ENCODE measurements at regions not wholly inside any gene's neighbourhood (a gene's known extent, or its start where the extent isn't known, plus 50 kb on each side); places are given as distances from the start of the nearest gene placed in this dataset.

GRCh38 chr2:2871480-2872308, 505.9 kb downstream of the EIPR1 start:
- no peak for TF ChIP-seq CTCF (IDR thresholded peaks at IDR 0.05; ENCODE audit: low read length)
- no peak for TF ChIP-seq EZH2 (IDR thresholded peaks at IDR 0.05; ENCODE audit: borderline replicate concordance, low read length)
